K562 (cell line): ENCODE measurements at regions not wholly inside any gene's neighbourhood (a gene's known extent, or its start where the extent isn't known, plus 50 kb on each side); places are given as distances from the start of the nearest gene placed in this dataset.

ENCODE experiments used
- CTCF ChIP-seq, 3 experiments: IDR thresholded peaks in 2 of 3; conservative IDR thresholded peaks in 1 of 3; 2 replicates each; pipeline ENCODE4 v1.5.1; 2011 to 2012; ENCODE audit warnings: low read length in 3 of 3, mild to moderate bottlenecking in 3 of 3, control low read depth in 2 of 3, improper control_type of control experiment in 1 of 3, inconsistent platforms in 1 of 3, low read depth in 1 of 3, mixed read lengths in 1 of 3, moderate library complexity in 1 of 3; ENCODE audit not compliant: insufficient read depth in 2 of 3
- POLR3A ChIP-seq: IDR thresholded peaks from 2 replicates; pipeline ENCODE4 v1.6.1; 2011; ENCODE audit warnings: borderline replicate concordance, mild to moderate bottlenecking, moderate library complexity; ENCODE audit not compliant: insufficient read length, insufficient read depth; ENCODE audit errors: extremely low read depth

GRCh38 chr5:57650360-57651069, 167.9 kb upstream of the ACTBL2 start:
- TF ChIP-seq POLR3A (no peak), CTCF (IDR thresholded peaks at IDR 0.05 in 2 of 3, conservative IDR thresholded peaks at IDR 0.05 in 1 of 3; ENCODE audit: insufficient read depth in 2 of 3, low read depth in 1 of 3, low read length in 3 of 3) (peak; percentile 60 to 78 (median 72))
